ENCODE measurements at regions not wholly inside any gene's neighbourhood (a gene's known extent, or its start where the extent isn't known, plus 50 kb on each side); places are given as distances from the start of the nearest gene placed in this dataset.

DNA sequence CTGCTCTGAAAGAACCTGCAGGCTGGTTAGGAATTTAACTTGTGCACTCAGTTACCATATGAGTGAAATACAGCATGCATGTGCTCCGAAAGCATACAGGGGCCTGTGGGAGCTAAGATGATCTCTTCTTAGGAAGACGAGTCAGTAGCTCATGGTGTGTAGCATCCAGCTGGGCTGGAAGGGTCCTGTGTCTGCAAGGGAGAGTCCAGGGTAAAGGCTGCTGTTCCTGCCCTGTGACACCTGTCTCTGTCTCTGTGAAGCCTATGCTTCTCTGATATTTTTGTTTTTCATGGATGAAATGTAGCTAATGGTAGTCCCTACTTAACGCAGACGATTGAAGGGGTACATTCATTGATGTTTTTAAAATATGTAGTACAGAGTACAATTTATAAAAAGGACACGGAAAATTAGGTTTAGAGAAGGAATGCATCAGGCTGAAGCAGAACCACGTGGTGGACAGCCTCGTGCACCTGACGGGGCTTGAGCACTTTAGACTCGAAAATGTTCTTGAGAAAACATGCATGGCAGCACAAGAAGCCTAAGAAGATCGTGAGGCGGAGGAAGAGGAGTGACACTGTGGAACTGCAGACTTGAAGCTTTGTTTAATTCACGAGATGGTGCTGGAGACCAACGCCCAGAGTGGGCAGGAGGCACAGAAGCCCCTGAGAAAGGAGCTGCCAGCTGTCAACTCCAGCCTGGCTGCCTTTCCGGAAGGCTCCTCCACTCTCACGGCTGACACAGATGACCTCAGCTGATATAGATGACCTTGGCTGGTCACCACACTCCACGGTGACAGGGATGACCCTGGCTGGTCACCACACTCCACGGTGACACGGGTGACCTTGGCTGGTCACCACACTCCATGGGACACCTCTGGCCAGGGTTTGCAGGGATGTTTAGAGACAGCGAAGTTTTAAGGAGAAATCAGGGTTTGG is 110.6 kb downstream of the TMEM18 start (continued):
- TF ChIP-seq CHD7 (IDR thresholded peaks at IDR 0.05; ENCODE audit: insufficient replicate concordance, low read length) (no peak), POLR2A (IDR thresholded peaks at IDR 0.05; ENCODE audit: control extremely low read depth in 1 of 2, low read depth in 2 of 2, low read length in 2 of 2) (no peak), EZH2 (IDR thresholded peaks at IDR 0.05; ENCODE audit: low read depth, low read length, severe bottlenecking) (no peak), JUND (IDR thresholded peaks at IDR 0.05; ENCODE audit: low read length) (no peak), ZNF274 (IDR thresholded peaks at IDR 0.05; ENCODE audit: borderline replicate concordance, extremely low read depth, low read length) (no peak), CHD1 (IDR thresholded peaks at IDR 0.05; ENCODE audit: low read depth, low read length) (no peak), CEBPB (IDR thresholded peaks at IDR 0.05; ENCODE audit: low read depth, low read length) (no peak), MAX (IDR thresholded peaks at IDR 0.05) (no peak), JUN (IDR thresholded peaks at IDR 0.05; ENCODE audit: low read depth, low read length) (no peak), RAD21 (IDR thresholded peaks at IDR 0.05 in 1 of 2, conservative IDR thresholded peaks at IDR 0.05 in 1 of 2; ENCODE audit: low read depth in 2 of 2, low read length in 2 of 2) (no peak)
